Kidney capillary endothelial cell (primary cell): ENCODE measurements at regions not wholly inside any gene's neighbourhood (a gene's known extent, or its start where the extent isn't known, plus 50 kb on each side); places are given as distances from the start of the nearest gene placed in this dataset.

ENCODE experiments used
- DNase-seq: peaks from one replicate; pipeline ENCODE4 v3.0.0-alpha.2; 2018; ENCODE audit warnings: low spot score

- DNase-seq, result no peak
Measured at GRCh38 chr16:65308506-65308905, 186.6 kb upstream of the CDH11 start.

DNA sequence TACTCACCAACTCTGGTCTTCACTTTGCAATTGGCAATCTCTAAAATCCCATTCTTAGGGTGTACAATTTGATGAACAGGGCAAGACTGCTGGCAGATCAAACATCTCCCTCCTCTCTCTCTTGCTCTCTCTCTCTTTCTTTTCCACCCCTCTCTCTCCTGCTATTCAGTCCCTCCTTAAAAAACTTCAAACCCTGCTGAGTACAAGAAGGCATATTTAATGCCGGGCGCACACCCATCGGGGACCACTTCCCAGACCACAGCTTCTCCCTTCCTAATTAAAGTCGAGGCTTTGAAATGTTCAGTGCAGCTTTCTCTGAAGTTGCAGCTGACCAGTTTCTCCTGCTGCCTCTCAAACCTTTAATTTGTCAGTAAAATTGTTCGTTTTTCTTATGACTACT is 185.4 kb upstream of the CDH11 start:
- DNase-seq, result no peak

GRCh38 chr16:65306722-65307121 is 184.9 kb upstream of the CDH11 start:
- no peak for DNase-seq

DNA sequence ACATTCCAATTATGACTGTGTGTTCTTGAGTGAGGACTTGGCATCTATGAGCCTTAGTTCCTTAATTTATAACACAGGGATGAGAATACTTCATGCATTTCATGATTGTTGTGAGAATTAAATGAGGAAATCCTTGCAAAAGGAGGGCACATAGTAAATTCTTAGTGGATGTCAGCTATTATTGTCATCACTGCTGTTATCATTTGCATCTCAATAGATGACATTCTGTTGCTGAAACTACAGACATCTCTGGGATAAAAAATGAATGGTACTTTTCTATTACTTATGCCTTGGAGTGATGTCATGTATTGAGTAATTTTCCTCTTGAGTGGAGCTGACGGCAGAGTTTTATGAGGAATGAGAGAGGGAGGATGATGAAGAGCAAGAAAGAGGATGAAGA is 184.4 kb upstream of the CDH11 start:
- no peak for DNase-seq

DNA sequence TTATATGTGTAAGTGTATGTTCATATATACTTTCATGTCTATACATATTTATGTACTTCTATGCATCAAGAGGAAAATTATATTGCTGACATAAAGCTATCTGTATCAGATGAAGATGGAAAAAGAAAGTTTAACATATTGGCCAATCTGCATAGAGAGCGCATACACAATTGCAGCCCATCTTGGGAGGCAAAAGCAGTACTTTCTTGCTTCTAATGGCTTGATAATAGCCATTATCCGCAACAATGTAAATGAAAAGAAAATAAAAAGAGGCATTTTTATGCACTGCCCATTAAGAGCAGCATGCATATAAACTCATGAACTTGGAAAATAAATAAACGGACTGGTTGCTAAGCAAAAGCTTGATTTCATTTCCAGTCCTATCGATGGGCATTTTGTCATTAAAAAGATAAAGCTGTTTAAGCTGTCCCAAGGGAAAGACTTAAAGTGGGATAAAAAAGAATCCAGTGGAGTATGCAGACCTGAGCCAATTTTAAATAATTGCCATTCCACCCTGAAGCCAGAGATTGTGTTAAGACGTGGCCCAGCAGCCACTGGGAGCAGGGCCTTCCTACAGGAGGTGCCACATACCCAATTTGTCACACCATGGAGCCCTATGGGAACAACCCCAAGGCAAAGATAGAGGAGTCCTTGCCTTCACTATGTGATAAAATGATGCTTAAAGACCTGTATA is 183.6 kb upstream of the CDH11 start:
- no peak for DNase-seq

DNA sequence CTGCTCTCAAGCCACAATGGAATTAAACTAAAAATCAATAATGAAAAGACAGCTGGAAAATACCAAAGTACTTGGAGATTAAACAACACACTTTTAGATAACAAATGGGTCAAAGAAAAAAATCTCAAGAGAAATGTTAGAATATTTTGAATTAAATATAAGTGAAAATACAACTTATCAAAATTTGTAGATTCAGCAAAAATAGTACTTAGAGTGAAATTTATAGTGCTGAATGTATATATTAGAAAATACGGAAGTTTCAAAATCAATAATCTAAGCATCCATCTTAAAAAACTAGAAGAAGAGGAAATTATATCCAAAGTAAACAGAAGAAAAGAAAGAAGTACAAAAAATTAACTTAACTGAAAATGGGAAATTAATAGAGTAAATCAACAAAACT is 179.2 kb upstream of the CDH11 start:
- DNase-seq, result no peak

GRCh38 chr16:65297453-65297852 is 175.6 kb upstream of the CDH11 start:
- DNase-seq, result no peak

GRCh38 chr16:65295527-65295926 is 173.7 kb upstream of the CDH11 start:
- DNase-seq, result no peak

GRCh38 chr16:65294708-65295107 is 172.8 kb upstream of the CDH11 start:
- DNase-seq, result no peak

DNA sequence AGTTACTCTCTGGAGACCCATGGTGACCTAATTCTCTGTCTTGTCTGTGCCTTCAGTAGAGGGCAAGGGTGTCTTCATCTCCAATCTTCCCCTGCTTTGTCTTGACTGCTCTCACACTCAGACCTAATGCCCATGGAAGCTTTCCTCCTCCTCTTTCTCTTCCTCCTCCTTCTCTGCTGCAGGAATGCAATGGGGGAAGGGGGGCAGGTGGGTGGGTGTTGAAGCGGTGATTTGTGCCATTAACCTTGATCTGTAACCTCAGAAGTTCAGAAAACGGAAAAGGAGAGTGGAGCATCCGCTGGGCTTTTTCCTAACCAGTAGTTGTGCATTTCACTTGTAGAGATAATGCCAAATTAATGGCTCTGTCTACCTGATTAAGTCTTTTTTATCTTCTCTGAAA is 172.3 kb upstream of the CDH11 start:
- no peak for DNase-seq

GRCh38 chr16:65289022-65289421 is 167.2 kb upstream of the CDH11 start:
- no peak for DNase-seq

DNA sequence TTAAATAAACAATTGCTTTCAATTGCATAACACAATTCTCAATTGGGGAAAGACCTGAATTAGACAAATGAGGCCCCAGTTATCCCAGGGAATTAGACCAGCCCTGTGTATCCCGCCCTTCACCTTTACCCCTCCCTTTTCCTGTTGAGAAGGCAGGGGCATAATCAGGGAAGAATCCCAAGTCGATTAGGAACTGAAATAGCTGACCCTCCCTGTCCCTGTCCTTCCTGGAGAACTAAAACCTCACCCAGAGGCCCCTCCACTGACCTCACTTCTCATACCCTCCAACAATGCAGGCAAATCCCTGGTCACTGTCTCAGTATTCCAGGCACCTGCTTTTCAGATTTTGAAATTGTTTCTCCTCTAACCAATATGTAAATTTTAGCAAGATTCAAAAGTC is 165.4 kb upstream of the CDH11 start:
- no peak for DNase-seq

GRCh38 chr16:65285128-65286048 is 163.5 kb upstream of the CDH11 start:
- no peak for DNase-seq

DNA sequence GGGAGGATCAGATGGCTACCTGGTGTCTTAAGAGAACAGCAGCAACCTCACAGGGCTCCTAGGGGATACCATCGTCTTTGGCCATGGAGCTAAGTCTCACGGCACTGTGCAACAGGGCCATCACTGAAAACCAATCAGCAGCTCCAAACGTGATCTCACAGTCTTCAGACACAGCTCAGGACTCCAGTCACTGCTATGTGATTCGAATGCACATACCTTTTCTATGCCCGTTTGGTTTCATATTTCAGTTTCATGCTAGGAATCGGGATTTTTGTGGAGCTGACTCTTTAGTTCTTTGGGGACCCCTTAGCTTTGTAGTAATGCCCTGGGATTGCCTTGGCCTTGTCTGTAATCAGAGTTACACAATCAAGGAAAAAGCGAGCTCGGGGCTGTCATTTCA is 162.8 kb upstream of the CDH11 start:
- DNase-seq, result no peak

GRCh38 chr16:65283181-65283651 is 161.4 kb upstream of the CDH11 start:
- DNase-seq, result no peak

GRCh38 chr16:65281586-65281985 is 159.7 kb upstream of the CDH11 start:
- DNase-seq, result no peak

DNA sequence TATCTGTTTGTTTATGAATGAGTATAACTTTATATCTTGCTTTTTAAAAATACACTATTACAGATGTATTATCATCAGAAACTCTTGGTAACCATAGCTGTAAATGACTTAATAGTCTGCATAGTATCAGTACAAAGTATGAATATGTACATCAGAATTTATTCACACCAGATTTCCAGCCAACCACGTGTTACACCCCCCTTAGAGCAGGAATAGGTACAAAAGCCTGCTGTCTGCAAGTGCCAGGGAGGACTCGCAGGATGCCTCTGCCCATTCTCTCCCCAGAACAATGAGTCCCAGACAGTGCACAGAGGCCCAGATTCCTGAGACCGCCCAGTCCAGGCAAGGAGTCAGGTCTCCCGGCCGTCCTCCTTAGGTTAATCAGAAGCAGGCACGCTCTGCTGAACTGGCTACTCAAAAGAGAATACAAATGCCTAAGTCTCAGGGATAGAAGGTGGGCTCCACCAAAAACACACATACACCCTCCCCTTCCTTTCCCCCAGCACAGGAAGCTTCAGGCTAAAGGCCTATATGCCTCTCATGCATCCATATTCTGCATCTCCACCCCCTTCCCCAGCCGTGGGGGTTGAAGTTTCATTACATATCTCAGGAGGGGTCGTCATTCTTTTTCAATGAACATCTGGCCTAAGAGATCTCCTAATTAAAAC is 159.1 kb upstream of the CDH11 start:
- DNase-seq, result no peak

GRCh38 chr16:65279576-65279975 is 157.7 kb upstream of the CDH11 start:
- no peak for DNase-seq

GRCh38 chr16:65278874-65279273 is 157.0 kb upstream of the CDH11 start:
- no peak for DNase-seq

DNA sequence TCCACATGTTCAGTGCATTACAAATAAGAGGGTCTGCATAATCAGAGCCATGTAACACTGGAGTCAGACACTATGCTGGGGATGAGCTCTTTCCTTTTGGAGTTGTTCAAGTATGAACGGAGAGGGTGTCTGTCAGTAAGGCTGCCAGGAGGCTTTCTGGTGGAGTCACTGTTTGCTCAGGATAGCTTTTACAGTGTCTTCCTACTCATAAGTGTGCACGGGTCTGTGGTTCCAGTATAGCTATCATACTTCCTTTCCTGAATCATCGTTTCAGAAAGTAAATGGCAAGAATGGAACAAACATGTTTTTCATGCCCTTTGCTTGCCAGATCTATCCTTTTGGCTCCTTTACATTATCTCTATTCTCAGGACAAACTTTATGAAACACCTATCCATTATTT is 152.7 kb upstream of the CDH11 start:
- no peak for DNase-seq

DNA sequence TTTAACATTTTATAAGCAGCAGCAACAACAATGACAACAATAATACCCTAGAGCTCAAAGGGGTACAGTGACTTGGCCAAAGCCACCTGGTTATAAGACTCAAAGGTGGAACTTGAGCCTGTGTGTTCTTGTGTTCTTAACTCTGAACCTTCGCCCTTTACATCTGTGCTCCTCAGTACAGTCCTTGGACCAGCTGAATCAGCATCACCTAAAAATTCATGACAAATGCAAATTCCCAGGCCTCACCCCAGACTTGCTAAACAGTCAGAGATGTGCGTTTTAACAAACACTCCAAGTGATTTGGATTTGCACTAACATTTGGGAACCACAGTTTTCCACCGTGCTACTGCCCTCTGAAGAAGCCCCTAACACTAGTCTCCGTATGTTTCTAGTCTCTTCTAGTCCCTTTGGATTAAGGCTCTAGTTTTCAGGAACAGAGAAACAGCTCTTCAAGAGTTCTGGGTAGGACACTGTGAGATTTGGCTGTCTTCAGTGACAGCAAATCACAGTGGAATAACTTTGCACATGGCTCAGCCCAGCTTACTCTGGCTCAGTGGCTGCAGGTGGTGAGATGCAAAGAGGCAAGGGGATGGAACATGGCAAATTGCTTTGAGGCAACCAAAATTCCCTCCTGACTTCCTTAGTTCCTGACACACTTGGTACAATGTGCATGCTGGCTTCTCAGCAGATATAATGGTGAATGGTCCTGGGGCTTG is 151.0 kb upstream of the CDH11 start:
- DNase-seq, result no peak

GRCh38 chr16:65271996-65272395 is 150.1 kb upstream of the CDH11 start:
- DNase-seq, result no peak
